ENCODE measurements at regions not wholly inside any gene's neighbourhood (a gene's known extent, or its start where the extent isn't known, plus 50 kb on each side); places are given as distances from the start of the nearest gene placed in this dataset.
A peak's percentile ranks its signal among the peaks of the same experiment; 100 is the strongest.

- H3K27me3 ChIP-seq (ENCODE audit: insufficient read depth), result peaks cover 47% of the 10 kb centered on the region
- no peaks in the 10 kb centered on the region for H4K20me1 ChIP-seq (replicated peaks; ENCODE audit: insufficient read depth)
- ATAC-seq (no peak), DNase-seq (ENCODE audit: low spot score) (no peak)
- H3K4me2 ChIP-seq, result peak overlapping the region; percentile 40
- 0 out of 2 replicates have a peak overlapping the region, but pooled peaks have one; percentile 0 for H3K27ac ChIP-seq (ENCODE audit: low read depth)
- H3K36me3 ChIP-seq (ENCODE audit: insufficient read depth), result no peaks in the 10 kb centered on the region
- H2AFZ ChIP-seq, result no peak overlapping the region
- H3F3A ChIP-seq (replicated peaks; ENCODE audit: low read depth), result no peaks in the 10 kb centered on the region
- no peaks in the 10 kb centered on the region for H3K79me2 ChIP-seq (replicated peaks; ENCODE audit: insufficient read depth)
- no peaks in the 10 kb centered on the region for H3K9me2 ChIP-seq (ENCODE audit: insufficient read depth)
- H3K27ac Mint-ChIP-seq, result no peak overlapping the region
- H3K27me3 Mint-ChIP-seq (ENCODE audit: insufficient read depth, low read depth, poor library complexity), result peaks cover 19% of the 10 kb centered on the region
- no peak overlapping the region for H3K4me3 ChIP-seq
- peaks cover 30% of the 10 kb centered on the region for H3K4me1 Mint-ChIP-seq
- peaks cover 17% of the 10 kb centered on the region for H3K4me1 ChIP-seq (ENCODE audit: insufficient read depth)
- TF ChIP-seq ETS1 (IDR thresholded peaks at IDR 0.05) (no peak), ZNF114 (CRISPR knock-in tag; IDR thresholded peaks at IDR 0.05) (no peak), ZNF331 (CRISPR knock-in tag; IDR thresholded peaks at IDR 0.05; ENCODE audit: low read depth) (no peak), CTCF (conservative IDR thresholded peaks at IDR 0.05; ENCODE audit: low read depth in 2 of 2) (no peak), REST (IDR thresholded peaks at IDR 0.05; ENCODE audit: unreplicated experiment) (no peak), JUNB (IDR thresholded peaks at IDR 0.05; ENCODE audit: unreplicated experiment) (no peak), ZNF462 (CRISPR knock-in tag; IDR thresholded peaks at IDR 0.05) (no peak), EZH2 (IDR thresholded peaks at IDR 0.05; ENCODE audit: low read depth, unreplicated experiment) (no peak), POLR2AphosphoS5 (IDR thresholded peaks at IDR 0.05; ENCODE audit: low read depth) (no peak), CREB1 (CRISPR knock-in tag; IDR thresholded peaks at IDR 0.05; ENCODE audit: low read depth) (no peak), STAT1 (IDR thresholded peaks at IDR 0.05; ENCODE audit: unreplicated experiment) (no peak), EZH2phosphoT487 (IDR thresholded peaks at IDR 0.05; ENCODE audit: unreplicated experiment) (no peak), NANOG (IDR thresholded peaks at IDR 0.05; ENCODE audit: borderline replicate concordance) (no peak)
- H3K9me3 Mint-ChIP-seq, result no peaks in the 10 kb centered on the region
- H3K4me3 Mint-ChIP-seq, result peak overlapping the region; percentile 23; the same call in 2 of the 3 replicates
- no peaks in the 10 kb centered on the region for H3K36me3 Mint-ChIP-seq (ENCODE audit: low read depth)
These were observed 178.1 kb upstream of the NRIP1 start for GRCh38 chr21:15242906-15243305.

Data from GM23338 (cell line).